ENCODE measurements at regions not wholly inside any gene's neighbourhood (a gene's known extent, or its start where the extent isn't known, plus 50 kb on each side); places are given as distances from the start of the nearest gene placed in this dataset.
"Not testable (repeated sequence)": the region's sequence is repeated elsewhere in the genome, so short reads cannot be mapped to it uniquely, and the experiment has no call there.

DNA sequence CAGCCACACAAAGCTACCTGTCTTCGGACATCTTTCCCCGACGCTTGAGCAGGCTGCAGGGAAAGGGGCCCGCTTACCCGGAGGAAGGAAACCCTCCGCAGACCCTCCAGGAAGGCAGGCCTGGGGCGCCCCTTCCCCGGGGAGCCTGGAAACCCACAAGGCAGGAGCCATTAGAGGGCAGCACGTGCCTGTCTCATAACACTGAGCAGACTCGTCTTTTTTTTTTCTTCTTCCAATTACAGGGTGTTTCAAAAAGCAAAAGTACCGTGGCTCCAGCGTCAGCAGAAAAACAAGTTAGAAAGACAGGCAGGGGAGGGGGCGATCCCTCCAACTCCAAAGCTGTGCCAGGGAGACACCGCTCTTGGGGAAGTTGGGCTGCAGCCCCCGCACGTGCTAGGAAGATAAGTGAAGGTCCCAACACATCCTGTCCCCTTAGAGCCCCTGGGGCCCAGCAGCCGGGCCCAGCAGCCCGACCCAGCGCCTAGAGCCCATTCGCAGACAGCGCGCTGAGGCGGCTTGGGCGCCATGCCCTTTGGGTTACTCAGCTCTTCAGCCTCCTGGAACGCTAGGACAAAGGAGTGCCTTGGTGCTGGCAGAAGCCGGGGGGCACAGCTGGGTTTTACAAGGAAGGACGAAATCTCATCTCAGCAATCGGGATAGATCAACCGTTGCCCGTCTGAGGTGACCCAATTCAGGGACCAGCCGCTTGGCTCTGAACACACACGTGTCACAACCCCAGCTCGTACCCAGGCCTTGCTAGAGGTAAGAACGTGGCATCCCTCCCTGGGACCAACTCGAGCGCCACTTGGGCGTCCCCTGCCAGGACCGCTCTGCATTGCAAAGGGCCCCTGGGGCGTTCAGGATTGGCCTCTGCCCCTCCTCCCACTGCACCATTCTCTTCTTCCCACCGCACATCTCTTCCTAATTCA, 136.3 kb downstream of the LY86 start:
- peak; percentile 69 for DNase-seq

DNA sequence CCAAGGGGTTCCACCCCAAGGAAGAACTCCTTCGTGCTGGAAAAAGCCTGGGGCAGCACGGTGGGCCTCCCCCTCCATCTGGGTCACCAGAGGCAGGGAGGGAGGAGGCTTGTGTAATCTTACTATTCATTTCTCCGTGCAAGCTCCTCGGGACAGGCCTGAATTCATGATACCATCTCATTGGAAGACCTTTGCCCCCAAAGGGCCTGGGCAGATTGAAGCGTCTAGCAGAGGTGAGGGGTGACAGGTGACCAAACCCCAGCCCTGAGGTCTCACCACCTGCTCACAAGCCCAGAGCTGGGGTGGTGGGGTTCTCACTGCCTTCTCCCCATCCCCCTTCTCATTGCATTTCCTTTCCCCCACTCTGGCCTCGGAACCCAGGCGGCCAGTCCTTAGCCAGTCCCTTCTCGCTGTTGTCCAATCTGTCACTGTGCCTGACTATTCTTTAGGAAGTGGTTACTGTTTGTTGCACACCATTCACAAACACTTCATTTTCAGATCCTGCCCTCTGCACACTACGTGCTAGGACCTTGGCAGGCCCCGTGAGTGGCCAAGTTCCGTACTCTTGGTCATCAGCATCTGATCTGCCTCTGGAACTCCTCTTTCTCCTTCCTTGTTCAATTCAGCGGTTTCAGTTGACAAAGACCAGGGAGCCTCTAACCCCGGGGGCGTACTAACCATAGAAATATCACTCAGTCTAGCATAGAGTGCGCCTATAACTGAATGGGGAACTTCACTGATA, 137.1 kb downstream of the LY86 start:
- no peak for DNase-seq

DNA sequence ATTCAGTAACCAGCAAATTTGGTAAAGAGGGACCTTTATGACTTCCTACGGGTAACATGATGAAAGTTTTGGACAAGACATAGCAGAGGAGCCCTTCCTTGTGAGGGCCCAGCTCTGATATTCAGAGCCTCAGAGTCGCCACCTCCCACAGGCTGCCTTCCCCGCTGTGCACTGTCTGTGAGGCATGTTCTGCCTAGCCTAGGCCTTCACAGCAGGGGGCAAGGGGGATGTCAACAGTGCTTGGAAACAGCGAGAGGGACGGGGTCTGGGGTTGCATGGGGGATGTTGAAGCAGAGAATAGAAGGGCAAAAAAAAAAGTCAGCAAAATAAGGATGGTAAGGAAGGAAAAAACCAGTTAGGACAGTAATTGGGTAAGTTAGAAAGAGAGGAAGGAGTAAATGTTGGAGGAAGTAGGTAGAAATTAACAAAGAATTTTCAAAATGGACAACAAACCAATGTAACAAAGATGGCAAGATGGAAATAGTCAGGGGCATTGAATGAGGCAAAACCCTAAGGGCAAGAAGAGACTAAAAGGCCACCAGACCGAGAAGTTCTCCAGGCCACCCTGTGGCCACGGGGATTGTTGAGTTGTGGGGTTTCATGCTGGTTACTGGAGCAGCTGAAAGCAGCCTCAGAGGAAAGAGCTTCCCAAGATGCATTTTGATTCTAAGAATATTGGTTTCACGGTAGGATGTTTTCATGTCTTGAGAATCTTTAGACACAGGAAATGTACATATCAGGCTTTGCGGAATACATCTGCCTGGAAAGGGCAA, 139.8 kb downstream of the LY86 start:
- DNase-seq: no peak

DNA sequence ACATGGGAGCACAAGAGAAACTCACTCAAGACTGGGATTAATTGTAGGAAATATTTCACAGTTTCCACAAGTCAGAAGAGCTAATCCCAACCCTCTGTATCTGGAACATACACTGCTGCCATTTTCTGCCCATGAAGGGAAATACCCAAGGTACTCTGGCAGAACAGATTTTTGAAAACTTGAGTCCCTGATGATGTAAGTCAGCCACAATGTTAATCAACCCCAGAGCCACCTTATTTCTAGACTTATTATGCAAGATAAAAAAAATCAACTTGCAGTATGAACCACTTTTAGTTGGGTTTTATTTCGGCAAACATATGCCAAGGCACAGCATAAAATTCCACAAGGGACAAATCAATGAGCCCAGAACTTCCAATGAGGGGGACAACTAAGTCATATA, 141.5 kb downstream of the LY86 start:
- DNase-seq: no peak

DNA sequence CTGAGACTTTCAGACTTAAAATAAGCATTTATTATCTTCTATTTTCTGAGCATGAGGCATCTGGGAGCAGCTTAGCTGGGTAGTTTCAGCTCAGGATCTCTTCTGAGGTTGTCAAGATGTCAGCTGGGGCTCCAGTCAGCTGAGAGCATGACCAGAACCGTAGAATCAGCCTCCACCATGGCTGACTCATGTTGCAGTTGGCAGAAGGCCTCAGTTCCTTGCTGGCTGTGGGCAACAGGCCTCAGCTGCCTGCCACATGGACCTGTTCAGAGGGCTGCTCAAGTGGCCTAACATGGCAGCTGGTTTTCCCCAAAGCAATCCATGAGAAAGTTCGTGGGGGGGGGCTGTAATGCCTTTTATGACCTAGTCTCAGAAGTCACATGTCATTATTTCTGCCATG, 142.3 kb downstream of the LY86 start:
- no peak for DNase-seq

DNA sequence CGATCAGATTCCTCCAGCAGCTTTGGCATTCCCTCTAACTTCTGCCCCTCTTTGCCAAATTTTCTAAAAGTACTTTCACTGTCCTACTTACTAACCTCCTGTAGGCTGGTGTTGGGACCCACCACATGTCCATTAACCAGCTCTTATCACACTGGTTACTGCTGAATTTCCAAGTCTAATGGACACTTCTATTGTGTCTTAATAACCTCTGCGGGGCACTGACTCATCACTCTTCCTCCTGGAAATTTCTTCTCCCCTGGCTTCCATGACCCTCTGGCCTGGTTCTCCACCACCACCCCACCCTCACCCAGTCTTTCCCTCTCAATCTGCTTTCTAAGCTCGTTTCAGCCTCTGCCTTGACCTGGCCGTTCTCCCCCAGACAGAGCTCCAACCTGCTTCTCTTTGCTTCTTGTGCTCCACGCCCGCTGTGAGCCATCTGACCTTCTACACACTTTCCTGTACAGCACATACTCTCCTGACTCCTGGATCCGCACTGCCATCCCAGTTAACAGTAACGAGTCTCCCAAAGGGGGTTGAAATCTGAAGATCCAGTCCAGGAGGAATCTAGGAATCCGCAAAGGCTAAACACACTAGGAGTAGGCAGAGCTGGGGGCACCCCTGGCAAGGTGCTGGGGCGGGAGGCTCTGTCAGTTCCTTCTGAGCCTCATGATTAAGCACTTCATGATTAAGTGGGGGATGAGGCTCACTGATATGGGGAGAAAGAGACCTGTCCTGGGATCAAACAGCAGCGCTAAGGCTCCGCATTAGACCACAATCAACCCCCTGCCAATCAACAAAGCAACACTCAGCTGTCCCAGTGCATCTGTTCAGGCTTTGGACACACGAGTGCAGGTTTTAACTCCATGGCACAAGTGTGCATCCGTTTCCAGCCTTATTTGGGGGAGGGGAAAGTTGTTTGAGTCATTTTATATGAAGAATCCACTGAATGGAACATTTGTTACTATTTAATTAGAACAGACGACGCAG, 146.3 kb downstream of the LY86 start:
- no peak for DNase-seq

DNA sequence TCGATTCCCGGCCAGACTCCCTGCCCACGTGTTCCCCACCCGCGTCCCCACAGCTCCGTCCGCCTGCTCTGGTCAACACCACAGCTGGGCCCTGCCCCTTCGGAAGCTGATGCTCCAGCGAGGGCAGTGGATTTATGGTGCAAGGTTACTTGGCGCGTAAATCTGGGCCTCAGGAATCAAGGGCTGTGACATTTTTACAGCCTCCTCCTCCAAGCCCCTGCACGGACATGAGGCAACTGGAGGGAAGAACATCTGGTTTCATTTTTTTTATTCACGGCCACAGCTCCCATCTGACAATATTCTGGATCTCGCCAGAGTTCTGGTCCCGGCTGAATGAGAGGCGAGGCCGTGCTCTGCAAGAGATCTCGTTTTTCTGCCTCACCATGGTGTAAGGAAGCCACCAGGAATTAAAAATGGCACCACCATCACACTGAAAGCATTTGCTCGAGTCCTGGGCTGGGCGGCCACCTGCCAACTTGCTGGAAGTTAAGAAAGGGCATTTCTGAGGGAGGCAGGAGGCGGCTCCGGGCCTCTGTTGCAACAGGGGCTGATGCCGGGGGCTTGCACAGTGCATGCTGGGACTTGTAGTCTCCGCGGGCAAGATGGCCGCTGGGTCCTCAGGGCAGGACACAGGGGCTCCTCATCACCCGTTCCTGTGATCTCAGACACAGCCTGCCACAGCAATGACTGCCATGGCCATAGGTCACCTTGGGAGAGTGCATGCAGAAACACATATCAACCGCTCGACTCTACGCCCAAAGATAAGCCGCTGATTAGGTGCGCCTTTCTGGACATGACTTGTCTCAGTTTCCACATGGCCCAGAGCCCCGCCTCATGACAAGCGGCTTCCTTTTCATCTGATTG, 148.5 kb downstream of the LY86 start:
- no peak for DNase-seq

DNA sequence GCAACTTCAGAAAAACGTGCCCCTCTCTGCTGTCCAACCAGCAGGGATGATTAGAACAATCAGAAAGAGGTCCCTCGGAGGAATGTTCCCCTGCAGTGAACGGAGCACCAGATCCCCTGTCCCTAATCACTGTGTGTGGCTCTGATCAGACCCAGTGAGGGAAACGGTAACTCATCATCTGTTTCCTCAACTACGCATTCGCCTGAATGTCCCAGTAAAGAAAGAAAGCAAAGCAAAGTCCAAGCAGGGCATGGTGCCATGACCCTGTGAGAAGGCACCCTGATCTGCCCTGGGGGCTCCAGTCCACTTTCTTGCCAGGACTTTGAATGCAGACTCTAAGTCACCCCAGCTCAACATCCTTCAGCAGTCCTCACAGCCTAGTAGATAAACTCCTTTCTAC, 149.2 kb downstream of the LY86 start:
- DNase-seq: no peak

DNA sequence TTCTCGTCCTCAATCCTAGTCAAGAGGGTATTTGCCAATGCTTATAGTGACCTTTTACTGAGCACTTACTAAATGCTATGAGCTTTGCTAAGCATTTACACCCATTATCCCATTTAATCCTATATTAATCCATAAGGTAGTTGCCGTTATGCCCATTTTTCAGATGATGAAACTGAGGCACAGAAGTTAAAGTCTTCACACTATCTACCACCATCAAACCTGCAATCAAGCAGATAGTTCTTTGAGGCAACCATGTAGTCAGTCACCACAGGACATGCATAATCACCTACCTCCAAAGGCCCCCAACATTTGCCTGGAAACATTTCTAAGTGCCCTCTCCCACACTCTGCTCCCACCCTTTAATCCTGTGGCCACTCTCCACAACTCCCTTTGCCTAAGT, 149.6 kb downstream of the LY86 start:
- no peak for DNase-seq

DNA sequence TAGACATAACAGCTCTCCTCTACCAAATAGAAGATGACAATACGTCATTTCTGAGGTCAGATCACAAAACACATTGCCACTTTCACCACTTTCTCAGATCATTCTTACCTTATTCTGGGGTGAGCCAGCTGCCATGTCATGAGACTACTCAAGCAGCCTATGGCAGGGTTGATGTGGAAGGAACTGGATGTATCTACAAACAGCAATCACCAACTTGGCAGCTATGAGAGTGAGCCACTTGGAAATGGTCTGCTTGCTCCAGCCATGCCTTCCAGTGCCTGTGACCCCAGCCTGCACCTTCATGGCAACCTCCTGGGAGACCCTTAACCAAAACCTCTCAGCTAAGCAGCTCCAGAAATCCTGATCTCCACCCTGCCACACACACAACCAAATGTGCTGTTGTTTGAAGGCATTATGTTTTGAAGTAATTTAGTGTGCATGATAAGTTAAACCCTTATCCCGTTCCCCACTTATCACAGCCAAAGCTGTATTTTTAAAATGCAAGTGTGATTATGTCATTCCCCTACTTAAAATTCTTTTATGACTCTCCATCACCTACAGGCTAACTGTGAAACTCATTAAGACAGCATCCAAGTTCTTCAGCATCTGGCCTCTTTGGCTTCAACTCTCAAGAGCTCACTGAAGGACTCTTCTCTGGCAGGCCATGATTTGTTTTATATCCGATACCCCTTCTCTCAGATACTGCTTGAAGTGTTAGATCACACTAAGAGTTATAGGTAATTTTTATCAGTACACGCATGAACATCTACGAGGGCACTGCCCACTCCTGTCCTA, 150.6 kb downstream of the LY86 start:
- DNase-seq: no peak

DNA sequence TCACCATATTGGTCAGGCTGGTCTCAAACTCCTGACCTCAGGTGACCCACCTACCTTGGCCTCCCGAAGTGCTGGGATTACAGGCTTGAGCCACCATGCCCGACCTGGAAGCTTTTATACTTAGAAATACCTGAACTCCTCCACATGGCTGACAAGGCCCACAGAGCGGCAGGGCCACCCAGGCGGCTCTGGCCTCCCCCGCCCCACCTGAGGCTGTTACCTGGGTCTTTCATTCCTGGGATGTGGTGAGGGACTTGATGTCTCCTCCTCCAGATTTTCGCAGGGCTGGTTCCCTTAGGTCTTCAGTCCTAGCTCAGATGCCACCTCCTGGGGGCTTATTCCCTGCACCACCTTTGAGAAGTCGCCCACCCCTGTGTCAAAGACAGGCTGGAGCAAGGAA, 152.1 kb downstream of the LY86 start:
- no peak for DNase-seq

DNA sequence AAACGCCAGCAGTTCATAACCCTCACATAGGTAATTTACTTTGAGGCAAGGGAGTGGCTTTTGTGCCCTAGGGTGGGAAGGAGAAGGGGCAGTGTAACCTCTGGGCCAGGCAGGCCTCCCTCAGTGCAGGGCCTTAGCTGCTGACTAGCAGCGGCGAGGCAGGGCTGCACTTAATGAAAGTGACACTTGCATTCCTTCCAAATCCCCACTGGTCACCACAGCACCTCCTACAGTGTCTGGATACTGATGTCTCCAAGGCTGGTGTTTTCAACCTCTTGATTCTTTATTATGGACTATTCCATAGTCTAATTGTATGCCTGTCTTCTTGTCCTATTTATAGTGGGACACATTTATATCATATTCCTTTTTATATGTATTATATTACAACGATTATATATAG, 152.7 kb downstream of the LY86 start:
- no peak for DNase-seq

DNA sequence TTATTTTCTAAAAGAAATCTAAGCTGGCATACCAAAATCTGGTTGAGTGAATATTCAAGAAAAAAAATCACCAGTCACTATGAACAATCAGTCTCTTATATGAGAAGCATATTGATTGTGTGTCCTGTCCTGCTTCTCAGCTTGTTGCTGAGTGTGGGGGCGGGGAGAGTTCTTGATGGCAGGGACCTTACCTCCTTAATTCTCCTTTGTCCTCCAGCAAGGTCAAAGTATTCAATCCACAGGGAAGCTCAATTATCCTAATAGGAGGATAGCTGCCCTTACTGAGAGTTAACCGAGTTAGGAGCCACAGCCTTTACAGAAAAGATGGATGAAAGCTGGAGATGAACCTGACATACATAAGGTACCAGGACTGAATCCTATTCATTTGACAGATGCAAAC, 154.0 kb downstream of the LY86 start:
- DNase-seq: no peak

DNA sequence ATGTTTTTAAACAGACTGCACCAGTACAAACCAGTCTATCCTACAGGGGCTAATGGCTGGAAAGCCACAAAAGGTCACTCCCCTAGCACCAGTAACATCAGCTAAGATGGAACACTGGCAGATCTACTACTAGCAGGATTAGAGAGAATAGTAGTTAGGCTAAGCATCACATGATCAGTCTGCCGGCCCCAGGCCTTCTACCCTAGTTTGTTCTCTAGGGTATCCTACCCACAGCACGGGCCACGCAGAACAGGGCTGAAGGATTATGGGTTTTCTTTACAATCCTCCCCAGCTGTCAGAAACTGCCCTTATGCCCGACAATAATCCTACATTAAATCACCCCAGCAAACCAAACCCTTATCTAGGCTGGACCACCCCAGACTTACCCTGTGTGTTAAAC, 156.0 kb downstream of the LY86 start:
- no peak for DNase-seq

DNA sequence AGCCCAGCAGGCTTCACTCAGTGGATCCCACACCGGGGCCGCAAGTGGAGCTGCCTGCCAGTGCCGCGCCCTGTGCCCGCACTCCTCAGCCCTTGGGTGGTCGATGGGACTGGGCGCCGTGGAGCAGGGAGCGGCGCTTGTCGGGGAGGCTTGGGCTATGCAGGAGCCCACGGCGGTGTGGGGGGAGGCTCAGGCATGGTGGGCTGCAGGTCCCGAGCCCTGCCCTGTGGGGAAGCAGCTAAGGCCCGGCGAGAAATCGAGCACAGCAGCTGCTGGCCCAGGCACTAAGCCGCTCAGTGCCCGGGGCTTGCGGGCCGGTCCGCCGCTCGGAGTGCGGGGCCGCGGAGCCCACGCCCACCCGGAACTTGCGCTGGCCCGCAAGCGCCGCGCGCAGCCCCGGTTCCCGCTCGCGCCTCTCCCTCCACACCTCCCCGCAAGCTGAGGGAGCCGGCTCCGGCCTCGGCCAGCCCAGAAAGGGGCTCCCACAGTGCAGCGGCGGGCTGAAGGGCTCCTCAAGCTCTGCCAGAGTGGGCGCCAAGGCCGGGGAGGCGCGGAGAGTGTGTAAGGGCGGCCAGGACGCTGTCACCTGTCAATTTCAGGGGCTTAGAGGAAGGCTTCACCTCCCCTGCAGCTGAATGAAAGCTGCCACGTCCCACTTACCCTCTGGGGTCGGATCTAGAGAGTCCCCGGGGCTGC, 157.3 kb downstream of the LY86 start:
- not testable (repeated sequence) for DNase-seq

DNA sequence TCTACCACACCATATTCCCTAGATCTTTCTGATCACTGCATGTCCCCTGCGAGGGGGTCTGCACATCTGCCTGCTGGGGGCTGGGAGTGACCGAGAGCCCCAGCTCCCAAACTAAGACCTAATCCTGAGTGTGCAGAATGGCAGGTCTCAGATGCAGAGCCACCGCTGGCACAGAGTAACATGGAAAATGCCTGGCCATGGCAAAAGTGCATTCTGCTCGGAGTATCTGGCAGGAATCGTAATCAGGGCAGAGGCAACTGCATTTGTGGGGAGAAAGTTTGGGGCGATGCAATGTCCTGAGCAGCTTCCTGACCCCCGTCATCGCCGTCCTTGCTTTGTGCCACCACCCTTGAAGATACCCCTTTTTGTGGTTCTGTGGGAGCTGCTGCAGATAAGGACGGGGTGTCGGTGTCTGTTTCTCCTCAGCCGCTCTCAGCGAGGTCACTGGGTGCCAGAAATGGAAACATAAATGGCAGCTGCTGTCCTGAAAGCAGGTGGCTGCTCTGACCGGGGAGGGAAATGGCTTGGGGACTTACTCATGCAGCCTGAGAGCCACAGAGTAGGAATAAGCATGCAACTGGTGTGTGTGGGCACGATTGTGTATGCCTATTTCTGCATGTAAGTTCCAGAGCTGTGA, 157.9 kb downstream of the LY86 start:
- no peak for DNase-seq

DNA sequence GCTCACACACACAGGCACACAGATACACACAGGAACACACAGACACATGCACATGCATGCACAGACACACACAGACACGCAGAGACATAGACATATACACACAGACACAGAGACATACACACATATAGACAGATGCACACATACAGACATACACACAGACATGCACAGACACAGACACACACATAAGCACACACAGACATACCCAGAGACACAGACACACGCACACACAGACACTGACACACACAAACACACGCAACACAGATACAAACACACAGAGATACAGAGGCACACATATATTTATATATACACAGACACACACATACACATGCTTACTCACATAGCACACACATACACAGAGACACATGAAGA, 158.4 kb downstream of the LY86 start:
- no peak for DNase-seq

DNA sequence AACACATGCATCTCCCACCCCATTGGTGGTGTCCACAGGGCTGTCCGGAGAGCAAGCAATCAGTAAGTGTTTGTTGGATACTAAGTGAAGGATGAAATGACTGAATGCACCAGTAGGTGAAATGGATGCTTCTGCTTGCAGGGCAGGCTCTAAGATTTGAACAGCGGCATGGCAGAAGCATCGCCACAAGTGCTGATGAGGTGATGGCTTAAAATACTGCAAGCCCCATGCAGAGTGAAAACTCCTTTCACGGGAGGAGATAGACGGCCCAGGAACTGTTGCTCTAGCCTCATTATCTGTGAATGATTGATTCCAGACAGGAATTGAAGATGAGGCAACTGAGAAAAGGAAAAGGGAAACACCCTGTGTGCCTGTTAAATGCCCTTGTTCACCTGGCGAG, 158.9 kb downstream of the LY86 start:
- DNase-seq: no peak

DNA sequence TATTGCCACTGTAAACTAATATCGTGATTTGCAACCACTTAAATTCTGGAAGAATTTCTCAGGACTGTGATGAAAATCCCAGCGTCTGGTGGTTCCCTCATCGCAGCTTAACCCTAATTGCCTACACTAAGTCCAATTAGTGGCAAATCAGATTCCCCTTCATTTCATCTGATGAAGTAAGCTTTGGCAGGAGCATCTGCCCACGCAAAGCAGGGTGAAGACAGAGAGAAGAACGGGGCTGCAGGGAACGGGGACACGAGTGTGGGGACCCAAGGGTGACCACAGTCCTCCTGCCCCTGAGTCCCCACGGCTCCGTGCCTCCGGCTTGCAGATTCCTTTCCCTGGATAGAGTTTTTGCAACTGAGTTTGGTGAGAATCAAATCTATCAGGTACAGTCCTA, 159.5 kb downstream of the LY86 start:
- DNase-seq: no peak

Data from CD4-positive, alpha-beta T cell treated with Interleukin-6 for 4 hours (primary cell).